Right atrium auricular region (tissue), 2 donors: ENCODE measurements at regions not wholly inside any gene's neighbourhood (a gene's known extent, or its start where the extent isn't known, plus 50 kb on each side); places are given as distances from the start of the nearest gene placed in this dataset.
"Not testable (repeated sequence)": the region's sequence is repeated elsewhere in the genome, so short reads cannot be mapped to it uniquely, and the experiment has no call there.

Experiments used
- DNase-seq: peaks from one replicate; pipeline ENCODE4 v3.0.0-alpha.2; 2019; ENCODE audit warnings: low spot score
- H3K27ac ChIP-seq, 2 donors: fragments of 200-600 bp; sonication (generic); 1 replicate in 1 of 2; 2 replicates in 1 of 2; pipeline ENCODE4 v1.5.1; 2016 to 2019
- H3K27me3 ChIP-seq, 2 donors: fragments of 200-600 bp; sonication (generic); one replicate each; pipeline versions ENCODE4 v1.5.1 to v1.6.0; 2017 to 2019
- H3K36me3 ChIP-seq: fragments of 200-600 bp; sonication (generic); one replicate; pipeline ENCODE4 v1.5.1; 2016
- H3K4me1 ChIP-seq, 2 donors: fragments of 200-600 bp; sonication (generic); one replicate each; pipeline versions ENCODE4 v1.5.1 to v1.6.0; 2017 to 2019
- H3K4me3 ChIP-seq, 2 donors: fragments of 200-600 bp; sonication (generic); 1 replicate in 1 of 2; 2 replicates in 1 of 2; pipeline ENCODE4 v1.5.1; 2017 to 2019; ENCODE audit warnings: mild to moderate bottlenecking in 1 of 2, moderate library complexity in 1 of 2
- H3K9me3 ChIP-seq, 2 donors: fragments of 200-600 bp; sonication (generic); one replicate each; pipeline ENCODE4 v1.5.1; 2019
- TF ChIP-seq, protein P1 (sequence below), 2 donors: fragments of 200-600 bp; sonication (generic); IDR thresholded peaks; one replicate each; pipeline ENCODE4 v1.5.1; 2019; ENCODE audit warnings: antibody characterized with exemption in 2 of 2

DNA sequence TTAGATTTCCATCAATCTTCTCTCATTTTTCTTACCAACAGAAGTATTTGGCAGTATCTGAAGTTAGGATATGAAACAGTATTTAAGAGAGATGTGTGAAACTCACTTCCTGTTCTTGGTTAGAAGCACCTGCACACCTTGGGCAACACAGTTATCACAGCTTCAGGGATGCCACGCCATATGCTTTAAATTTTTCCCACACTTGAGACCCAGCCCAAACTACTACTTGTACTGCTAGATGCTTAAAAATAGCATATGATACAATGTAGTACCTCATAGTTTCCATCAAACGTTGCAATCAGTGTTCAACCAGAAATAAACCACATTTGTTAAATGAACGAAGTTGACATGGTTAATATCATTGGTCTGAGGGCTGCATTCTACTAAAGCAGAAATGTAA lies 725.1 kb upstream of the FRG1 start:
- Histone ChIP-seq H3K36me3 (no peaks in the 10 kb centered on the region), H3K4me1 (no peaks in the 10 kb centered on the region), H3K9me3 (no peaks in the 10 kb centered on the region), H3K4me3 (no peak overlapping the region), H3K27ac (no peak overlapping the region), H3K27me3 (no peaks in the 10 kb centered on the region)
- TF ChIP-seq, protein P1, sequence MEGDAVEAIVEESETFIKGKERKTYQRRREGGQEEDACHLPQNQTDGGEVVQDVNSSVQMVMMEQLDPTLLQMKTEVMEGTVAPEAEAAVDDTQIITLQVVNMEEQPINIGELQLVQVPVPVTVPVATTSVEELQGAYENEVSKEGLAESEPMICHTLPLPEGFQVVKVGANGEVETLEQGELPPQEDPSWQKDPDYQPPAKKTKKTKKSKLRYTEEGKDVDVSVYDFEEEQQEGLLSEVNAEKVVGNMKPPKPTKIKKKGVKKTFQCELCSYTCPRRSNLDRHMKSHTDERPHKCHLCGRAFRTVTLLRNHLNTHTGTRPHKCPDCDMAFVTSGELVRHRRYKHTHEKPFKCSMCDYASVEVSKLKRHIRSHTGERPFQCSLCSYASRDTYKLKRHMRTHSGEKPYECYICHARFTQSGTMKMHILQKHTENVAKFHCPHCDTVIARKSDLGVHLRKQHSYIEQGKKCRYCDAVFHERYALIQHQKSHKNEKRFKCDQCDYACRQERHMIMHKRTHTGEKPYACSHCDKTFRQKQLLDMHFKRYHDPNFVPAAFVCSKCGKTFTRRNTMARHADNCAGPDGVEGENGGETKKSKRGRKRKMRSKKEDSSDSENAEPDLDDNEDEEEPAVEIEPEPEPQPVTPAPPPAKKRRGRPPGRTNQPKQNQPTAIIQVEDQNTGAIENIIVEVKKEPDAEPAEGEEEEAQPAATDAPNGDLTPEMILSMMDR (IDR thresholded peaks at IDR 0.05), result no peak
- no peak for DNase-seq

DNA sequence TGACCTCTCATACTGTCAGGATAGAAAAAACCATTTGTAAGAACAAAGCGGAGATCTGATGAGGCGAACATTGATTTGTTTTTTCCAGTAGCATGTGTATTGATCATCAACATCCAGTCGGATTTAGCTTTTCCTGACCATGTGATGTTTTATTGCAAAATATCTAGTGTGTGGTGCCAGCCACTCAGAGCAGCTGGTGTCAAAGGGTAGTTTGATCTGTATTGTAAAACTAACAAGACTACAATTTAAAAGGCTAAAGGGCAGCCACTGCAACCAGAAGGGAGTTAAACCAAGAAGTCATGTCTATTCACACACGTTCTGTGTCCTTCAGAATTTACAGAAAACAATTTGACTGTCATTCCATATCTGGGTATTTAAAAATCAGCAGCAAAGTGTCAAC lies 719.0 kb upstream of the FRG1 start:
- Histone ChIP-seq H3K4me3 (no peak overlapping the region), H3K36me3 (no peaks in the 10 kb centered on the region), H3K27ac (no peak overlapping the region), H3K9me3 (no peaks in the 10 kb centered on the region), H3K27me3 (no peaks in the 10 kb centered on the region), H3K4me1 (no peaks in the 10 kb centered on the region)
- TF ChIP-seq, protein P1 (IDR thresholded peaks at IDR 0.05), result no peak
- DNase-seq, result no peak

DNA sequence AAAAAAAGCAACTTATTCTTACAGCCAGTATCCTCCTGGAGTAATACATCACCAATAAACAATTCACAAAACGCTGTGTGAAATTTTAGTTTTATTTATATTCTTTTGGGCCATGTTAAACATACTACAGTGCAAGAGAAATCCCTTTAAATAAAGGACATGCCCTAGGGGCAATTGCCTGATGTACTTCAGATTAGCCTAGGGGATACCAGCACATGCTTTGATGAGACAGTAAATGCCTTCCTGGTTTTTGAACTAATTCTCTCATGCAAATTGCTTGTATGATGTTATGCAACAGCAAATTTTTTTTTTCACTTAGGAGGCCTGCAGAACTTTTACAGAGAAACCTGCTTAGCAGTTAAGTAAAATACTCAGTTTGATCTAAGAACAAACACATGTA lies 711.9 kb upstream of the FRG1 start:
- Histone ChIP-seq H3K9me3 (no peaks in the 10 kb centered on the region), H3K4me1 (no peaks in the 10 kb centered on the region), H3K27ac (no peak overlapping the region), H3K27me3 (no peaks in the 10 kb centered on the region), H3K4me3 (no peak overlapping the region), H3K36me3 (no peaks in the 10 kb centered on the region)
- no peak for DNase-seq
- TF ChIP-seq, protein P1 (IDR thresholded peaks at IDR 0.05), result no peak

DNA sequence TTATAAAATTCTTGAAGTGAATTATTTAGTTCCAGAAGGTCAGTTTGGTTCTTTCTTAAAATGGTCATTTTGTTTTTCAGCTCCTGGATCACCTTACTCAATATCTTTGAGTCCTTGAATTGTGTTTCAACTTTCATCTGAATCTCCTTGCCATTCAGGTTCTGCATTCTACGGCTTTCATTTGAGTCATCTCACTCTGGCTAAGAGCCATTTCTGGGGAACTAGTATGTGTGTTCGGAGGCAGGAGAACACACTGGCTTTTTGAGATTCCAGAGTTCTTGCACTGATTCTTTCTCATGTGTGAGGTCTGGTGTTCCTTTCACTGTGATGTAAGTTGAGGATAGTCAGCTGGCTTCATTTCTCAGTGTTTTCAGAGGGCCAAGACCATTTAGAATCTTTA lies 708.4 kb upstream of the FRG1 start:
- H3K9me3 ChIP-seq, result no peaks in the 10 kb centered on the region
- TF ChIP-seq, protein P1 (IDR thresholded peaks at IDR 0.05), result no peak
- no peak overlapping the region for H3K4me3 ChIP-seq
- no peak overlapping the region for H3K27ac ChIP-seq
- DNase-seq, result no peak
- no peaks in the 10 kb centered on the region for H3K27me3 ChIP-seq
- no peaks in the 10 kb centered on the region for H3K36me3 ChIP-seq
- no peaks in the 10 kb centered on the region for H3K4me1 ChIP-seq

DNA sequence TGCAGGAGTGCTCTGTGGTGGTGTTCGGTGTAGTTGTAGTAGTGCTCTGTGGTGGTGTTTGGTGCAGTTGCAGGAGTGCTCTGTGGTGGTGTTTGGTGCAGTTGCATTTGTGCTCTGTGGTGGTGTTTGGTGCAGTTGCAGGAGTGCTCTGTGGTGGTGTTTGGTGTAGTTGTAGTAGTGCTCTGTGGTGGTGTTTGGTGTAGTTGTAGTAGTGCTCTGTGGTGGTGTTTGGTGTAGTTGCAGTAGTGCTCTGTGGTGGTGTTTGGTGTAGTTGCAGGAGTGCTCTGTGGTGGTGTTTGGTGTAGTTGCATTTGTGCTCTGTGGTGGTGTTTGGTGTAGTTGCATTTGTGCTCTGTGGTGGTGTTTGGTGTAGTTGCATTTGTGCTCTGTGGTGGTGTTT lies 706.9 kb upstream of the FRG1 start:
- H3K27me3 ChIP-seq, H3K4me3 ChIP-seq, H3K4me1 ChIP-seq, DNase-seq, H3K27ac ChIP-seq, H3K36me3 ChIP-seq, H3K9me3 ChIP-seq: not testable (repeated sequence)

DNA sequence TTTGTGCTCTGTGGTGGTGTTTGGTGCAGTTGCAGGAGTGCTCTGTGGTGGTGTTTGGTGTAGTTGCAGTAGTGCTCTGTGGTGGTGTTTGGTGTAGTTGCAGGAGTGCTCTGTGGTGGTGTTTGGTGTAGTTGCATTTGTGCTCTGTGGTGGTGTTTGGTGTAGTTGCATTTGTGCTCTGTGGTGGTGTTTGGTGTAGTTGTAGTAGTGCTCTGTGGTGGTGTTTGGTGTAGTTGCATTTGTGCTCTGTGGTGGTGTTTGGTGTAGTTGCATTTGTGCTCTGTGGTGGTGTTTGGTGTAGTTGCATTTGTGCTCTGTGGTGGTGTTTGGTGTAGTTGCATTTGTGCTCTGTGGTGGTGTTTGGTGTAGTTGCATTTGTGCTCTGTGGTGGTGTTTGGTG lies 705.7 kb upstream of the FRG1 start:
- DNase-seq, H3K4me1 ChIP-seq, H3K9me3 ChIP-seq, H3K36me3 ChIP-seq, H3K27ac ChIP-seq, H3K4me3 ChIP-seq, H3K27me3 ChIP-seq: not testable (repeated sequence)

DNA sequence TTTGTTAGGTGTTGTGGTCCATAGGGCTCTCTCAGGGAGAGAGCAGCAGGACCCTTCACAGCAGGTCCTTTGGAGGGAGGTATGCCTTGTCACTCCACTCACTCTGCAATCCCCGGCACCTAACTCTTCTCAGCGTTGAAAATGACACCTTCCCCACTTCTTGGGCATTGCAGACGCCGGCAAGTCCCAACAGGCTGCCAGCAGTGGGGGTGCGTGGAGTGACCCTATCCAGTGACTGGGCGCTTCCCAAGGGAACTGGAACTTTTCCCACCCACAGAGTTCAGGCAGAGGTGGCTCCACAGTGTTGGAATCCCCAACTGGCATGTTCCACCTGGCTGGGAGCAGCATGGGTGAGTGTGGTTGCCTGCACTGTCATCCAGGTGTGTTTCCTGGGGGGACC lies 705.1 kb upstream of the FRG1 start:
- no peaks in the 10 kb centered on the region for H3K36me3 ChIP-seq
- H3K4me3 ChIP-seq, result no peak overlapping the region
- H3K27me3 ChIP-seq, result no peaks in the 10 kb centered on the region
- no peak overlapping the region for H3K27ac ChIP-seq
- no peak for DNase-seq
- no peaks in the 10 kb centered on the region for H3K9me3 ChIP-seq
- TF ChIP-seq, protein P1 (IDR thresholded peaks at IDR 0.05), result no peak
- H3K4me1 ChIP-seq, result no peaks in the 10 kb centered on the region

DNA sequence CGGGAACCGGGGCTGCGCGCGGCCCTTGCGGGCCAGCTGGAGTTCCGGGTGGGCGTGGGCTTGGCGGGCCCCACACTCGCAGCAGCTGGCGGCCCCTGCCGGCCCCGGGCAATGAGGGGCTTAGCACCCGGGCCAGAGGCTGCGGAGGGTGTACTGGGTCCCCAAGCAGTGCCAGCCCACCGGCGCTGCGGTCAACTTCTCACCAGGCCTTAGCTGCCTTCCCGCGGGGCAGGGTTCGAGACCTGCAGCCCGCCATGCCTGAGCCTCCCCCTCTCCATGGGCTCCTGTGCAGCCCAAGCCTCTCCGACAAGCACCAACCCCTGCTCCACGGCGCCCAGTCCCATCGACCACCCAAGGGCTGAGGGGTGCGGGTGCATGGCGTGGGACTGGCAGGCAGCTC lies 704.4 kb upstream of the FRG1 start:
- not testable (repeated sequence) for H3K9me3 ChIP-seq, DNase-seq, H3K27ac ChIP-seq, H3K36me3 ChIP-seq, H3K4me3 ChIP-seq, H3K4me1 ChIP-seq, H3K27me3 ChIP-seq
